OCI-LY3 (cell line): ENCODE measurements at regions not wholly inside any gene's neighbourhood (a gene's known extent, or its start where the extent isn't known, plus 50 kb on each side); places are given as distances from the start of the nearest gene placed in this dataset.

ENCODE experiments used
- EZH2phosphoT487 ChIP-seq: fragments of 200-600 bp; shearing (Covaris generic); IDR thresholded peaks from 2 replicates; pipeline ENCODE4 v1.6.1; 2018; ENCODE audit warnings: antibody characterized with exemption, mixed run types, low read depth
- TF ChIP-seq, protein P1 (sequence below): fragments of 200-600, 300-600 bp; sonication (generic); IDR thresholded peaks from 2 replicates; pipeline ENCODE4 v1.5.1; 2014; ENCODE audit warnings: antibody characterized with exemption, low read length, low read depth

- TF ChIP-seq, protein P1, sequence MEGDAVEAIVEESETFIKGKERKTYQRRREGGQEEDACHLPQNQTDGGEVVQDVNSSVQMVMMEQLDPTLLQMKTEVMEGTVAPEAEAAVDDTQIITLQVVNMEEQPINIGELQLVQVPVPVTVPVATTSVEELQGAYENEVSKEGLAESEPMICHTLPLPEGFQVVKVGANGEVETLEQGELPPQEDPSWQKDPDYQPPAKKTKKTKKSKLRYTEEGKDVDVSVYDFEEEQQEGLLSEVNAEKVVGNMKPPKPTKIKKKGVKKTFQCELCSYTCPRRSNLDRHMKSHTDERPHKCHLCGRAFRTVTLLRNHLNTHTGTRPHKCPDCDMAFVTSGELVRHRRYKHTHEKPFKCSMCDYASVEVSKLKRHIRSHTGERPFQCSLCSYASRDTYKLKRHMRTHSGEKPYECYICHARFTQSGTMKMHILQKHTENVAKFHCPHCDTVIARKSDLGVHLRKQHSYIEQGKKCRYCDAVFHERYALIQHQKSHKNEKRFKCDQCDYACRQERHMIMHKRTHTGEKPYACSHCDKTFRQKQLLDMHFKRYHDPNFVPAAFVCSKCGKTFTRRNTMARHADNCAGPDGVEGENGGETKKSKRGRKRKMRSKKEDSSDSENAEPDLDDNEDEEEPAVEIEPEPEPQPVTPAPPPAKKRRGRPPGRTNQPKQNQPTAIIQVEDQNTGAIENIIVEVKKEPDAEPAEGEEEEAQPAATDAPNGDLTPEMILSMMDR = no peak
- no peak for TF ChIP-seq EZH2phosphoT487
These were observed 418.8 kb downstream of the MAN2A1 start for GRCh38 chr5:110108520-110108919.
